CD4-positive, alpha-beta T cell treated with Interleukin-15 for 1 hour (primary cell): ENCODE measurements at regions not wholly inside any gene's neighbourhood (a gene's known extent, or its start where the extent isn't known, plus 50 kb on each side); places are given as distances from the start of the nearest gene placed in this dataset.

ENCODE experiments used
- DNase-seq: peaks from one replicate; pipeline ENCODE4 v3.0.0-alpha.2; 2020

DNA sequence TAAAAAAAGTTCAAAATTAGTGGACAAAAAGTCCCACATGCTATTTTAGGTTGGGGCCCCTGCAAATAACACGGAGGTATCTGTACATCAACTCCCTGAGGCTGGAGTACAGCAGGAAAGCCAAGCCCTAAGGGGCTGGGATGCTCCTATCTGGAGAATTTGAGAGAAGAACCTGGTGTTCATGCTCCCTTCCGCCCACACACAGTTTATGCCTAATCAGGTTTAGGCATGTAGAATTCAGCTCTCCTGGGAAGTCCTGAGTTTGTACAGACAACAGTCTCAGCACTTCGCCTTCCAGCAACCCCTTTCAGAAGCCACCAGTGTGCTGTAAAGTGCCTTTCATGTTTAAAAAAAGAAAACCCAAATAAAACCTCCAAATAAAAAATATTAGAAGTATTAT is 237.3 kb upstream of the GRIP1 start:
- no peak for DNase-seq

DNA sequence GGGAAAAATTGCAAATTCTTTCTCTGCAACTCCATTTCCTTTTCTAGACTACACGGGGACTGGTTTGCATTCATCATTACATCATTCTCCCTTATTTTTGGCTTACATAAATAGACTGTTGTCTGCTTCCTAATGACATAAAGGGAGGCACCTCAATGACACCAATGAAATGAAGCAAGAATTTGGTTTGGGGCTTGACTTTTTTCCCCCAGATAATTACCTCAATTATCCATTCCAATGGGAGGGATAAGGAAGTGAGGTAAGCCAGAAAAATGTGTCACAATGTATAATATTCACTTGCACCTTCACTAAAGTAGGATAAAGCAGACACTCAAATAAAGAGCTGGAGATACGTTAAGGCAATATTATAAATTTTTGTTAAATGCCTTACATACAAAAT is 240.6 kb upstream of the GRIP1 start:
- DNase-seq: no peak

DNA sequence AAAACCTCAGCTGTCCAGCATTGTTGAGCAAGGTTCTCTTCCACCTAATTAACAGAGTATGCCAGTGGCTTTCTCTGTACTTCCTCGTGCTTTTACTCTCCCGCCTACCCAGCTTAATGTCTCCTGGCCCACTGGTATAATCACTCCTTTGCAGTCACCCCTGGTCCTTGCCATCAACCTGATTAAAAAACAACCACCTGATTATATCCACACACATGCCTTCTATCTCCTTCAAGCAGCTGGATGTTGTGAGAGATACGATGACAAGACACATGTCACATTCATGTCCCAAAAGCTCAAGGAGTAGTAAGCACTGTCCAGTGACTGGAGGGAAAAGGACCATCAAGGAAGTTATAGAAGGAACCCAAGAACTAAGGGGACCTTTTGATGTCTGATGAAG is 241.3 kb upstream of the GRIP1 start:
- DNase-seq: no peak

DNA sequence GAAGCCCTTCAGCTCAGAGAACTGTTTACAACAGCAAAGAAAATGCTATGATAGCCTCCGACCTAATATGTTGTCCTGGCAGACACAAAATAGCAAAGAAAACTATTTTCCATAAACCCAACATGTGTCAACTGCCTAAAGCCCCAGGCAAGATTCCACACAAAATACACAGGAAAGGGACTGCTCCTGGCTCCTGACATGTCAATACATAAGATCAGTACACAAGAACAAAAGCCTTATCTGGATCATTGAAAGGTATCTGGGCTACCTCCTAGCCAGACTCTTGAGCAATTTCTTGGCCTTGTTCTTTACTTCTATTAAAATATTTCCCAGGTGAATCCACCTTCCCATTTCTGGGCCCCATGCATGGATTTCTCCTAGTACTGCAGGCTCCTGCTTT is 242.3 kb upstream of the GRIP1 start:
- DNase-seq: no peak

DNA sequence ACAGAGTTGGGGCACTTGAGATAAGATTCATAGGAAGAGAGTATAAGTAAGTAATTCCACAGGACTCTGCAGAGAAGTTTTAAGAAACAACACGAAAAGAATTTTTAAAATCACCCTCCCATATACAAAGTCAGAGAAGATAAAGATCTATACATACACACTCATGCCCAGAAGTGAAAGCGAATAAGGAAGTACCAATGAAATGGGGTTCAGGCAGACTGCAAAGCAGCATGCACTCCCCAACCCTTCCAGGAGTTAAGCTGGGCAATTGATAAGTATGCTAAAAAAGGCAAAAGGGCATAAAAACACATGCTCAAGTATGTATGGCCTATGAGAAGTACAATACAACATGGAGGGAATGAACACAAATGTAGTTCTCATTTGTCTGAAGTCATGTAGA is 246.2 kb upstream of the GRIP1 start:
- DNase-seq: no peak

DNA sequence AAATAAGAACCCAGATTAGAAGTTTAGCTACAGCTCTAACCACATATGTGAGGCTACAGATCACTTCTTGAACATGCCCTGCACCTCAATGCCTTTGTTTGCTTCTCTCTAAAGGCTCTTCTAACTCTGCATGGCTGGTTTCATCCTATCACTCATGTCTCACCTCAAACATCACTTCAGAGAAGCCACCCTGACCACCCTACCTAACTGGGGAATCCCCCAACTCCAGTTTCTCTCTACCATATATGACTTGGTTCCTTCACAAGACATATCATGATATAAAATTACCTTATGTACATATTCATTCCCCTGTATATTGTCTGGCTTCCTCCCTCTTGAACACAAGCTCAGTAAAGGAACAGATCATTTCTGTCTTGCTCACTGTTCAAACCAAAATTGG is 250.2 kb upstream of the GRIP1 start:
- no peak for DNase-seq

DNA sequence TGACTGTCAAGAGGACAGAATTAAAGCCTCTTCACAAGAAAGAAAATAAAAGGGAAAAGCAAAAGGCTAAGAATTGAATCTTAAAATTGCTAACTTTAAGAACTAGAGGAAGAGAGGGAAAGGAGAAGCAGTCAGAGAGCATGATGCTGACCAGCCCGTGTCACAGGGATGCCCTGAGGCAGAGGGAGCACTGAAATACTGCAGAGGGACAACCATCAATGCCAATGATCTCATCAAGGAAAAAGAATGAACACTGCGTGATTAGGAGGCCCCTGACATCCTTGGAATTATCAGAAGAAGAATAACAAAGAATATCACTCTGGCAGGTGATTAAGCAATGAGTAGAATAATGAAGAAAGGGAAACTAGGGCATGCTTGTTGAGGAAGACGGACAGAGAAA is 252.2 kb upstream of the GRIP1 start:
- DNase-seq: no peak

DNA sequence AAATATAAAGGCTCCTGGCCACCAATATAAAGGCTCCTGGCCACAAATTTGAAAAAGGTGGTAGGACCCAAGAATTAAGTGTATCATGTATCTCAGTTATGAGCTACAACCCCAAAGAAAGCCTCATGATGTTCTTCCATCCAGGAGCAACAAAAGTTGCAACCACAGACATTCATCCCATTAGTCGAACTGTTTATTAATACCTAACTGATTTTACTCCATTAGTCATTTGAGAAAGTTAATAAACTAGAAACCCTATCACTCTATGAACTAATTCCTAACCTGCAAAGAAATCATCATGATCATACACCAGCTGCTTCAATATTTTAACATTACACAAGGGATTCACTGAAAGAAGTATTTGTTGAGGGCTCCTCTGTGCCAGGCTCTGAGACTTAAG is 253.2 kb upstream of the GRIP1 start:
- DNase-seq: no peak

DNA sequence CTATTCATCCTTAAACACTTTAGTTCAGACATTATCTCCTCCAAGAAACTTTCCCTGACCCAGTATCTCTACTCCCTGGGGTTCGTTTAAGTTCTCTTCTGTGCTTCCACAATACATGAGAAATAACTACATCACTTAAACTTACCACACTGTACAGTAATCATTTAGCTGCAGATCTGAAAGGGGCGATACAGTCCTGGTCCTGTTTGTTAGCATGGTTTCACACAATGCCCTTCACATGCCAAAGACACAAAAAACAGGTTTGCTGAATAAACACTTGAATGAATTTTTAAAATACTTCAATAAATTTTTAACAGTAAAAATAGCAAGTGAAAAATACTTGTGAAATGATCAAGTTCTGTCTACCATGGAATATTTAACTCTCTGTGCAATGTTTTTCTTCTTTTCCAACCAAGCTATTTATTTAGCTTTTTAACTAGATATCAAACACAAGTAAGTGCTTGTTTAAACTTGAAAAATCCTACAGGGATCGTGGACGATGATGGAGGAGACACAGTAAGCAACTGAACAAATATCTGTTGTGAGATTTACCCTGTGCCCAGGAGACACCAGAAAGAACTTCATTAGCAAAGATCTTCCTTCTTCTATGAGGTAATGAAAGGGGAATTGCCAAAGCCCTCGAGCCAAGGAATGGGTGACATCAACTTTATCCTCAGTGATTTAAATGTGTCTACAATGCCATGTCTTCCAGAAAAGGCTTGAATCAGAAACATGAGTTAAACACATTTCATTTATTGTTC is 255.6 kb upstream of the GRIP1 start:
- DNase-seq: no peak

DNA sequence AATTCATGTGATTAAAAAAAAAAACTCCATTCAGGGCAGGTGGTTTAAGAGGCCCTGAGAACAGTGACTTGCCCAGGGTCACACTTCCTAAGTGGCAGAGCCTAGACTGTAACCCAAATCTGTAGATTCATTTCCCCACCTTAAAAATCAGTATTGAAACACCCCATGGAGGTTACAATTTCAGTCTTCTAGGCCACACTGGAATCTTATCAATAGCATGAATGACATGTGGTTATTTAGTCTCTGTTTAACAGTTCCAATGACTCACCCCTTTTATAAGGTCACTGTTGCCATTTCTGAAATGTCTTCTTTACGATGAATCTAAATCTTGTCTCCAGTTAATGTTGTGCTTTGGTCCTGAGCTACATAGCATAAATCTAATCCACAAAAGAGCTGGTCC is 262.3 kb upstream of the GRIP1 start:
- DNase-seq: no peak

DNA sequence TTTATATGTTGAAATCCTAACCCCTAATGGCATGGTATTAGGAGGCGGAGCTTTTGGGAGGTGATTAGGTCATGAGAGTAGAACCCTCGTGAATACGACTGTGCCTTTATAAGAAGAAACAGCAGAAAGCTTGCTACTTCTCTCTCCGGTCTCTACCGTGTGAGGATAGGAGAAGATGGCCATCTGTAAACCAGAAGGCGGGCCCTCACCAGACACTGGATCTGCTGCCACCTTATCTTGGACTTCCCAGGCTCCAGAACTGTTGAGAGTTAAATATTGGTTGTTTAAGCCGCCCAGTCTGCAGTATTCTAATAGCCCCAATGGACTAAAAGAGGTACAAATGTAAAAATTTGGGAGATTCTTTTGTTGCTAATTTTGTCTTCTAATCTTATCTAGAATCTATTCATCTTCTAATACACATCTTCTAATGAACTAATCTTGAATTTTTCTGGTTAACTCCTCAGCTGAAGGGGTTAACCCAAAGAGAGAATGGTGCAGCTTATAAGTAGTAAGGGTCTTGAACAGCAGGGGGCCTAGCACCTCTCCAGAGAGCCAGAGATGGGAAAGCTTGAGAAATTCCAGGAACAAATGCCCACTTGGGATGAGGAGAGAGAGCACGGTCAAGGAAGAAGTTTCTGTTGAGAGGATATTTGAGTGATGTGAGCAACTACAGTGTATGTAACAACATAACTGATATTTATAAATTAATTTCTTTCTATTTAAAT is 264.0 kb upstream of the GRIP1 start:
- DNase-seq: no peak

DNA sequence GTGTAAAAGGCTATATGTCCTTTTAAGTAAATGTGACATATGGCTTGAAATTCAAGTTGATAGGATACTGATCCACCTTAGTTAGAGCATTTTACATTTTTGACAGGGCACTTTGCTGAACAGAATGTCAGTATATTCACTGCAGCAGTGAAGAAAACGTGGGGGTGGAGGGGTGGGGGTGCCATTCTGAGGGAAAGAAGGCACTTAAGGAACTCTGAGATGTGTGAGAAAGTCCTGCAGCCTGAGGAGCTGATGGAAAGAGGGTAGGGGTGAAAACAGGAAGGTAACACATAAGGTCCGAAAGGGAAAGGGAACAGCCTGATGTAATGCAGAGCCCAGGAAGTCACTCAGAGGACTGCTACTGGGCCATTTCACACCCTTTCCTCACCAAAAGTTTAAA is 265.5 kb upstream of the GRIP1 start:
- DNase-seq: no peak

DNA sequence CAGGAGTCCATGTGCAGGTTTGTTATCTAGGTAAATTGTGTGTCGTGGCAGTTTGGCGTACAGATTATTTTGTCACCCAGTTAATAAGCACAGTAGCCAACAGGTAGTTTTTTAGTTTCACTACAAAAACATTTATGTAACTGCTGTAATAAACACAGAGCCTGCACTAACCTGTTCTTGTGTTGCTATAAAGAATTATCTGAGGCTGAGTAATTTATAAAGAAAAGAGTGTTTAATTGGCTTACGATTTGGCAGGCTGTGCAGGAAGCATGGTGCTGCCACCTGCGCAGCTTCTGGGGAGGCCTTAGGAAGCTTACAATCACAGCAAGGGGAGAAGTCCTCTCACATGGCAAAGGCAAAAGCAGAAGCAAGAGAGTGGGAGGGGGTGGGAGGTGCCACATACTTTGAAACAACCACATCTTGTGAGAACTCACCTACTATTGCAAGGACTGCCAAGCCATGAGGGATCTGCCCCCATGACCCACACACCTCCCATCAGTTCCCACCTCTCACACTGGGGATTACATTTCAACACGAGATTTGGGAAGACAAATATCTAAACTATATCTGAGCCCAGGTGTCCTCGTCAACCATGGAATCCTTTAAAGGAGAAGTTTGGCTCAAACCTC is 266.4 kb upstream of the GRIP1 start:
- DNase-seq: no peak

DNA sequence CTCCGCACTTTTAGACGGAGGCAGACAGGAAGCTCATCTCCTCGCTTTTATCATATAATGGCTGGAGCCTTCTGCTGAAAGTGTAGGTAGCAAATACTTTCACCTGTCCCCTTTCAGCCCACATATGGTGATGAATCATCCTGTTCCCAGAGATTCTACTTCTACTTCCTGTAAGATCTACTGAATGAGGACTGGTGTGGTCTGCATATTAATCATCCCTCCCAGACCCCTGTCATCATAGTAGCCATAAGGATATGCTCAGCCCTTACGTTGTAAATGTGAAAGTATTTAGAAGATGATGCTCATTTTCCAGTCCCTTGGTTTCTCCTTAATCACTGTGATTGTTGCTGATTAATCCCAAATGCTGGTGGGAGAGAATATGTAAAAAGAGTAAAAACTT is 268.2 kb upstream of the GRIP1 start:
- no peak for DNase-seq

DNA sequence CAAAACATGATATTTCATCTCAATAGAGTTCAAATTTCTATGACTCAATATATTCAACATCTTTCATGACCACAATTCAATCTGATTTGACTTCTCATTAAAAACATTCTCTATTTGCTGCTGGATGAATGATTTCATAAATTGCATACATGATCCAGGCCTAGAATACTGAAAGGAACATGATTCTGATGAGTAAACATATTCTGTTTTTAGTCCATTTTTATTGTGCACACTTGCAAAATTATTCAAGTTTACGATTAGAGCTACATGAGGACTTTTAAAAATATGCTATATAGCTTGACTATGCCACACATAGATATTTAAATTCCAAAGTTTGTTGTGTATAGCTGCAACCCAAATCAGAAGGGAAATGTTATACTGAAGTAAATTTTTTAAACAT is 273.8 kb upstream of the GRIP1 start:
- no peak for DNase-seq

DNA sequence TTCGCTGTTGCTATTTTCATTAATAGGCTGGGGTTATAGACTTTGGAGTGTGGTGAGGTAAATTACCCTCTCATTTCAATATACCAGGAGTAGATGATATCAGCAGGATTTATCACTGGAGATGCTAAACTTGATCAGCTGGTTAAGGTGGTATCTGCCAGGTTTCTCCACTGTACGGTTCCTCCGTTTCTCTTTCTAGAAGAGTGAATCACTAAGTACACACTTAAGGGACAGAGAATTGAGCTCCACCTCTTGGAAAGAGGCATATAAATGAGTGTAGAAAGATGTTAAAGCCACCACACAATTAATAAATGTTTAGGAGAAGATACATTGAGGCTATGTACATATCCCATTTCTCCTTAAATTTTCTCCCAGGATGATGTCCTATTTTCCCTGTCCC is 277.4 kb upstream of the GRIP1 start:
- DNase-seq: no peak

DNA sequence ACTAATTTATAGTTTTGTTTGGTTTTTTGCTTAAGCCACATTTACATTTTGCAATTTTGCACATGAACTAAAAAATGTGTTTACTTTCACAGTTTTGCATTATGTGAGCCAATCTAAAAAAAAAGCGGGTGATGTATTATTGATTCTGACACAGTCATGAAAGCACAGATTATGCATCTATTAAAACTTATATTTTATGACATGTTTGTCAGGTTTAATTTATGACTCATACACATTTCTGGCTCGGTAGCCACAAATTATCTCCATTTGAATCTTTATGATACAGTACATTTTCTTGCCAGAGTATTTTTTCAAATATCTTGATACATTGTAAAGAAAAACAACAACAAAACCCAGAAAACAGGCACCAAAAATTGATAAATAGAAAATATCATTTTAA is 280.4 kb upstream of the GRIP1 start:
- no peak for DNase-seq

DNA sequence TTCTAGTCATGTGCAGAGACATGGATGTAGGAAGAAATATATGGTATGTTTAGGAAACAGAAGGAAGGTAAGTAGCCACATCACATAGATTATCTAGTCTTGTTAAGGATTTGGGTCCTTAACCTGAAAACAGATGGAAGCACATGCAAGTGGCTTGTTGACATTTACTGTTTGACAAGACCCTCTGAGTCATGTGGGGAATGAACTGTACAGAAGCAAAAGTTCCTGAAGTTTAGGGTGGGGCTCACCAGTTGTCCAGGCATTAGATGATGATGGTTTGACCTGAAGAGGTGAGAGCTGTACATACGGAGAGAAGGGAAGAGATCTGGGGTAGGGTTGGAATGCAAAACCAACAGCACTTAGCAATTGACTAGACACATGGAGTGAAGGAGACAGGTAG is 281.1 kb upstream of the GRIP1 start:
- no peak for DNase-seq

DNA sequence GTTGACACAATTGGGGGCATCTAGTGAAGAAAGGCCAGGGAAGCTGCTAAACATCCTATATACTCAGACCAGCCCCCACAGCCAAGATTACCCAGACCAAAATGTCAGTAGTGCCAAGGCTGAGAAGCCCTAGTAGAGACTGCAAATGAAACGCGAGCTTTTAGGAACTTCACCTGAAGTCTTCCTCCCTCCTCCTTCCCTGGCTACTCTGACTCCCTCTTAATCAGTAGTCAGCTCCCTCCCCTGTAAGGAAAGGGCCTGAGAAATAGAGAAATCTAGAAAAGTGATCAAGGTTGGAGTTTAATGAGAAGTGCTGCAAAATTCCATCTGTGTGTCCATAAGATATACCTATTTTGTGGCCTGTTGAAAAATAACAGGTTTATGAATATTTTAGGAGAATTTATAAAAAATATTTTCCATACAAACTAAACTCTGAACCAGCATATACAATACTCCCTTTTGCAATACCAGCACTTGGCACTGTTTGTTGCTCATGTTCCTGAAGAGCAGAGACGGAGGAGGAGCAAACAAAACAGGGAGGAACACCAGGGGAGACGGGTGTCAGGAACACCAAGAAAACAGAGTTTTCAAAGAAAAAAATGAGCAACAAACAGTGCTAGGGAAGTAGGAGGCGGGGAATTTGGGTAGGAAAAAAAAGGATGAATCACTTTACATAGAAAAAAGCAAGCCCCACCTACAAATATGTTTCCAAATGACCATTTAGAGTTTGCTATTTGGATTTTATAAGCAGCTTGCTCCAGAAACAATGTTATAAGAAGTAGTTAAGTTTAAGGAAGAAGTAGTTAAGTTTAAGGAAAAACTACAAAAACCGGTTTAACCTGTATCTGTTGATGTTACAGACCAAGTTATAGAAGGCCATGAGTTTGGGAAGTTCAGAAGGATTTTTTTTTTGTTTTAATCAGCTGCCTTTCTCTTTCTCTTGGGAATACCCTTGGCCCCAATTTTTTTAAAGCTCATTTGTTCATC is 282.1 kb upstream of the GRIP1 start:
- no peak for DNase-seq

DNA sequence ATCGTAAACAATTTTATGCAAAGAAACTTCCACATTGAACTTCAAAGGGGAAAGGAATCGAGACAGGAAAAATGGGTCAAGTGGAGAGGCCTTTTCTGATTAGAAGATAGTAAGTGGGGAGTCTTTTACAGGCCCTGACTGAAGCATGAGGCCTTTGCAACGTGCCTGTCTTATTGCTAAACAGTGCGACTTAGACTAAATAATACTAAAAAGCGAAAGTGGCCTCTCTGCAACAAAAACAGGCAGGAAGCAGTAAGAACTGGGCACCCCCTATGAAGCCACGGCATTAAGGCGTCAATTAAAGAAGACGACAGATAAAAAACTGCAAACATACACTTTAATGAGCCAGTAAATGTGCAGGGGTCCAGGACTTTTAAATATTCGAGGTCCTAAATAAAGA is 283.4 kb upstream of the GRIP1 start:
- no peak for DNase-seq

DNA sequence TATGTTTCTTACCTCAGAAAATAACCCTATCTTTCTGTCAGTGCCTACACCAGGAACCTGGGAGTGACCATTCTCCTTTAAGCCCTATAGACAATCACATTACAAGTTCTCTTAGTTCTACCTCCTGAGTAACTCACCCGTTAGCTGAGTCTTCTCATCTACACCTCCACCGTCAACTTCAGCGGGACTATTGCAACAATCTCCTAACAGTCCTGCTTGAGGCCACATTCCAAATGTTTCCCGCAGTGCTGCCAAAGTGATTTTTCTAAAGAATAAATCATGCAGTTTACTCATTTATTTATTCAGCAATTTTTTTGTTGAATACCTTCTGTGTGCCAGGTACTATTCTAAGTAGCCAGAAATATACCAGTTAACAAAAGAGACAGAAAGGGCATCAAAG is 285.0 kb upstream of the GRIP1 start:
- no peak for DNase-seq

DNA sequence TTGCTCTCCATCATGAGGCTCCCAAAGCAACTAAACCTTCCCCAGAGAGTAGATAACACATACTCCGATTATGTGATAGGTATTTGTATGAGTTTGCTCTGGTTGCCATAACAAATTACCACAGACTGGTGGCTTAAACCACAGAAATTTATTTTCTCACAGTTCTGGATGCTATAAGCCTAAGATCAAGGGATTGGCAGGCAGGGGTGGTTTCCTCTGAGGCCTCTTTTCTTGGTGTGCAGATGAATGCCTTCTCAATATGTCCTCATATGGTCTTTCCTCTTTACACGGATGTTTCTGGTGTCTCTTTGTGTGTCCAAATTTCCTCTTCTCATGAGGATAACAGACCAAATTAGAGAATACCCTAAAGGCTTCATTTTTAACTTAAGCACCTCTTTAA is 285.8 kb upstream of the GRIP1 start:
- DNase-seq: peak; percentile 73

DNA sequence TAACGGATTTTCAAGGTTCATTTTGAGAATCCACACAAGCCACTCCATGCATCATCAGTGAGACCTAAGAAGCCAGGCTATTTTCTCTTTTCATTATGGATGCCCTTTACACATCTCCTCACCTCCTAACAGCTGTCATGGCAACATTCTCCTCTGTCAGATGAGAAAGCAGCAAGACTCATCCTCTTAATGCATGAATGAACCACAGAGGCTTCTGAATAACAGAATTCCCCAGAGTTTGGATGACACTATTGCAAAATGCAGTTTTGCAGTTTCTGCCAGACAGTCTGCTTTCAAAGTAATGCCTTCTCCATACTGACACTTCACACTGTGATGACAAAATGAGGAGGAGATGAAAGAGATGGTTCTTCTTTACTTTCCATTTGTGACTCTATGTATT is 286.7 kb upstream of the GRIP1 start:
- DNase-seq: no peak
